Kidney tubule cell (primary cell): ENCODE measurements at regions not wholly inside any gene's neighbourhood (a gene's known extent, or its start where the extent isn't known, plus 50 kb on each side); places are given as distances from the start of the nearest gene placed in this dataset.
"Not testable (repeated sequence)": the region's sequence is repeated elsewhere in the genome, so short reads cannot be mapped to it uniquely, and the experiment has no call there.

Experiments
- DNase-seq: peaks from one replicate; pipeline ENCODE4 v3.0.0-alpha.2; 2018; ENCODE audit warnings: low spot score

DNA sequence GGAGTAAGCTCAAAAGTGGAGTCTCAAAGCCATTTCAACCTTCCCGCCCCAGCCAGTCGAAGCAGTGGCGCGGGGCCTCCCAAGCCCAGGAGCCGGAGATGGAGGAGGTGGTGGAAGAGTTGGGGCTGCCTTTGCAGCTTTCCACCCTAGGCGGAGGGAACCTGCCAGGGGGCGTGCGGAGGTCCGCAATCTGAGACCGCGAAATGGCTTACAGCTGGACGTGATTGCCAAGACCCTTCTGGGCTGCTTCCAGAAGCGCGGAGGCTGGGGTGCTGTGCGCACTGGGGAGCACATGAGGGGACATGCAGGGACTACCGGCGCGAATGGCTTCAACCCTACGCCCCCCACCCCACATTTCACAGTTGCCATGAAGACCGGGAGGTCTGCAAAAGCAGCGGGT is 86.2 kb downstream of the PRR15 start:
- no peak for DNase-seq

GRCh38 chr7:29651477-29651876 is 87.8 kb downstream of the PRR15 start:
- no peak for DNase-seq

GRCh38 chr7:29652556-29652955 is 88.9 kb downstream of the PRR15 start:
- no peak for DNase-seq

DNA sequence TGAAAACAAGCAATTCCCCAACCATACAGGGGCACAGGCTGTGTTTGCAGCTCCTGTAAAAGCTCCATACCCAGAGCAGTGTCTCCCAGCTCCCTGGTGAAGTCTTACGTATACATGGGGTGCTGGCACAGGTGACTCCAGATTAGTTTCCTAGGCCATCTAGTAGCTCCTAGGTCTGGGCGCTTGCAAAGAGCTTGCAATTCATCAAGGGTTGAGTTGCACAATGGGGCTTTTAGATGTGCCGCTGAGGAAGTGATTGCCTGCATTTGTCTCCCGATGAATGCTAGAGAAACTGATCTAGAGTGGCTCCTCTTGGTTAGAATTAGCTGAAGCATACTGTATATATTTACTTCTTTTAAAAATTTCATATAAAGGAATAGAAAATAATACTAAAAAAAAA is 90.7 kb downstream of the PRR15 start:
- DNase-seq: not testable (repeated sequence)

DNA sequence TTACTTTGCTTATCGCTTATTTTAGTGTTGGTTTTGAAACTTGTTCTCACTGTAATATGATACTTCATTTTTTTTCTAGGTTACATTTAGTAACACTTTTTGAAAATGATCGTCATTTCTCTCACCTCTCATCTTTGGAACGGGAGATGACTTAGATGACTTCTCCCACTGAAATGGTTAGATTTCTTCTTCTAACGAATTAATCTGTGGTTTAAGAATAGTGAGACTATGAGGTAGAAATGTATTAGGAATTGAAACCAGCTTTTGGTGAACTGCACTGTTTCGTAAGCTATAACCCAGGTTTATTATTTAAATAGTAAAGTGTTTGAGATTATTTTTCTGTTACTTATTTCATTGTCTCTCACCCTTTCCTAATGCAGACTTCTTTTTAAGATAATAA is 93.7 kb downstream of the PRR15 start:
- no peak for DNase-seq

GRCh38 chr7:29657856-29658255 is 94.2 kb downstream of the PRR15 start:
- DNase-seq: no peak

GRCh38 chr7:29659213-29659612 is 95.6 kb downstream of the PRR15 start:
- DNase-seq: not testable (repeated sequence)

- peak; percentile 77 for DNase-seq
These were observed 99.3 kb downstream of the PRR15 start for GRCh38 chr7:29662899-29663298.

GRCh38 chr7:29664999-29665398 is 101.4 kb downstream of the PRR15 start:
- not testable (repeated sequence) for DNase-seq

DNA sequence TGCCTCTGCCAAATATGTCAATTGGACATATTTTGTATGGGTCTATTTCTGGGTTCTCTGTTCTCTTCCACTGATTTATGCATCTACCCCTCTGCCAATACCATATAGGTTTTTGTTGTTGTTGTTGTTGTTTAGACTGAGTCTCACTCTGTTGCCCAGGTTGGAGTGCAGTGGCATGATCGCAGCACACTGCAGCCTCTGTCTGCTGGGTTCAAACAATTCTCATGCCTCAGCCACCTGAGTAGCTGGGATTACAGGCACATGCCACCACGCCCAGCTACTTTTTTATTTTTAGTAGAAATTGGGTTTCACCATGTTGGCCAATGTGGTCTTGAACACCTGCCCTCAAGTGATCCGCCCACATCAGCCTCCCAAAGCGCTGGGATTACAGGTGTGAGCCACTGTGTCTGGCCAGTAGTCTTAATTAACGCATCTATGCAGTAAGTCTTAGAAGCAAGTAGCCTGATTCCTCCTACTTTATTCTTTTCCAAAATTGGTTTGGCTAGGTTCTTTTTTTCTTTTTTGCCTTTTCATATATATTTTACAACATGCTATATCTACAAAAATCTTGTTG is 103.5 kb downstream of the PRR15 start:
- not testable (repeated sequence) for DNase-seq

DNA sequence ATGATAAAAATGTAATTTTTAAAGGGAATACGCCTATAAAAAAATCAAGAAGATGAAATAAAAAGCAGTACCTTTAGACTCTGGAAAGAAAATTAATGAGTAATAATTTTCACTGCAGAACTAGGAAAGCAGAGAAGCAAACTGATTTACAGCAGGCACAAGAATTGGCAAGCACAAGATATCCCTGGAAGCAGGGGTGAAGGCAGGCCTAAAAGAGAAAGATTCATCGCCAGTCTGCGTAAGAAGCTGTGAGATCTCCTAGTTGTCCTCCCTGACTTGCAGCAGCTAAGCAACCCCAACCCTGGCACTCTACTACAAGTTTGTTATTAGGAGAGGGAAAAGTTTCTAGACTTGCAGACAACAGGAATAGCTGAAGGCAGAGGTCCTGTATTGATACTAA is 107.7 kb downstream of the PRR15 start:
- DNase-seq: not testable (repeated sequence)

DNA sequence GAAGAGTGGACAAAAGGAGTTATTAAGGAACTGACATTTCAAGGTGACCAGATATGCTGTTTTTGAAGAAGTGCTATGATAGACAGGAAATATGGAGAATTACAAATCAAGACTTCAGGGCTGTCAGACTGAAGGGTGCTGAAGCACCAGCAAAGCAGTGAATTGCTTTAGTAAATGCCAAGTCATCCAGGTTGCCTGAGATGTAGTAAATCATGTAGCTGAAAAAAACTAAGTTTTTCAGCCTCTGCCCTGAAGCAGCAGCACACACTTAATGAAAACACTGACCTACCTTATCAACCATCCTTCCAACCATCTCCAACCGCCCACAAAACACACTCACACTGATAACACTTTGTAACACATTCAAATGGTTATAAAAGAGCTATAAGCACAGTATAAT is 110.0 kb downstream of the PRR15 start:
- DNase-seq: not testable (repeated sequence)

- DNase-seq: not testable (repeated sequence)
These were observed 111.0 kb downstream of the PRR15 start for GRCh38 chr7:29674626-29675025.

DNA sequence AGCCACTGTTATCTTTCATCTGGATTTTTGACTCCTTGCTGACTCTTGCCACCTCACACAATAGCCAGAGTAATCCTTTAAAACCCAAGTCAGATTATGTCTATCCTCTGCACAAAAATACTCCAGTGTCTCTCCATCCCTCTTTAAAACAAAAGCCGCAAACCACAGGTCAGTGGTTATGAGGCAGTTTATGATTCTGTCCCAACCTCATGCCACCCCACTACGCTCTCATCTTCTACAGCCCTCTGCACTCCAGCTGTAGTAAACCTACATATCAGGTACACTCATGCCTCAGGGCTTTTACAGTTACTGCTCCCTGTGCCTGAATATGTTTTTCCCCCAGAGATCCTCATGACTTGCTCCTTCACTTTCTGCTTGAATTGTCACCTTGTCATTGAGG is 113.6 kb downstream of the PRR15 start:
- not testable (repeated sequence) for DNase-seq

- not testable (repeated sequence) for DNase-seq
These were observed 116.3 kb downstream of the PRR15 start for GRCh38 chr7:29679963-29680362.

DNA sequence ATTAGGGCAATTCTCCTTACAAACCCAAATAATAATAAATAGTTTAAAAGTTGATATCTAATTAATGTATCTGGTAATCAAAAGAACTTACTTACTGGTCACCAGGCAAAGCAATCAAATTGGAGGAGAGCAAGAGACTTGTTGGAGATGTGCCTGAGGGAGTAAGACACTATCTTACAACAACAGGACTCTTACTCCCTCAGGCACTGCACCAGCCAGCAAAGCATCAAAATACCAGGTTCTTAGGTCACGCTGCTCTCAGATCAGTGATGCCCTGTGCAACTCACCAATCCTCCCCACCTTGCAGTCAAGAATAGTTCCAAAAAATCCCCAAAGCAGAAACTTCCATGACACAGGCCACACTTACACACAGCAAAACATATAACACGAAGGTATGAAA is 117.0 kb downstream of the PRR15 start:
- not testable (repeated sequence) for DNase-seq

DNA sequence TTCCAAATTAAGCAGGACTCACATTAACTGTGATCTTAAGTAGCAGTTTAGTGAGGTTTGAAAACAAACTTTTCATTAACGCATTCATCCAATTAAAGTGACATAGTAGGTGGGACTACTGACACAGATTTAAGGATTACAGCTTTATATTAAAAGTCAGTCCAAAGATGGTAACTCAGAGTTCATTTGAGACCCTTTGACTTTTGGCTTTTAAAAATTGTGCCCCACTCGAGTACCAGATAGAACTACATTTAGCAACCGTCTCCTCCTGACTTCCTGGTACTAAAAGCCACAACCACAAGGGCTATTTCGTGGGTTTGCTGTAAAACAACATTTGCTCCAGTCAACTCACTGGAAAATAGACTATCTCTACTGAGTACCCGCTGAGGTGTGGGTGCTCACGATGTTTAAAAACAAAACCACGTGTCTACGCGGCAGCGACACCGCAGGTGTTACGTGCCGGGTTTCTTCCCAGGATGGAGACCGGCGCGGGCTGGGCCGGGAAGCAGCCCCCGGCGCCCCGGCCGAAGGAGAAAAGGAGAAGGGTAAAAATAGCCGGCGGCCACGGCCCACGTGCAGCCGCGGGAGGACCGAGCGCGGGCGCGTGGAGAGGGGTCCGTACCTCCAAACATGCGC is 120.6 kb downstream of the PRR15 start:
- DNase-seq: peak; percentile 10

- DNase-seq: peak; percentile 82
These were observed 121.3 kb upstream of the WIPF3 start for GRCh38 chr7:29684787-29685650.

- DNase-seq: not testable (repeated sequence)
These were observed 120.5 kb upstream of the WIPF3 start for GRCh38 chr7:29685651-29686271.

- not testable (repeated sequence) for DNase-seq
These were observed 115.8 kb upstream of the WIPF3 start for GRCh38 chr7:29690510-29690909.

DNA sequence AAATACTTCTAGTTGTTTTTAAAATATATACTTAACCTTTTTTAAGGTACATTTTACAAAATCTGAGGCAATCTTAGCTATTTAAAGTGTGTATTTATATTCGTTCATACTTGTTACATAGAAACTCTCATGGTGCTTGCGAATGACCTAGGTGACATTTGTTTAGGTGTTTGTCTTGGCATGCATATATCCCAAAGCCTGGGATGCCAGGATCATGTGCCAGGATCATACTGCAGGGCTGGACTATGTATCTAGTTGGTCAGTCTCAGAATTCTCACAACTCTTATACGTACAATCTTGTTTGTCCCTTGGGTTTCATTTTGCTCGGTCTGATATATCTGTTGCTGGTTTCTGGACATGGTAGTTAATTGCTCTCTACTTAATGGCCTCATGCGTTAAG is 109.9 kb upstream of the WIPF3 start:
- not testable (repeated sequence) for DNase-seq

DNA sequence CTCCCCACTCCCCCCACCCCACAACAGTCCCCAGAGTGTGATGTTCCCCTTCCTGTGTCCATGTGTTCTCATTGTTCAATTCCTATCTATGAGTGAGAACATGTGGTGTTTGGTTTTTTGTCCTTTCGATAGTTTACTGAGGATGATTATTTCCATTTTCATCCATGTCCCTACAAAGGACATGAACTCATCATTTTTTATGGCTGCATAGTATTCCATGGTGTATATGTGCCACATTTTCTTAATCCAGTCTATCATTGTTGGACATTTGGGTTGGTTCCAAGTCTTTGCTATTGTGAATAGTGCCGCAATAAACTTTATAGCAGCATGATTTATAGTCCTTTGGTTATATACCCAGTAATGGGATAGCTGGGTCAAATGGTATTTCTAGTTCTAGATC is 106.6 kb upstream of the WIPF3 start:
- DNase-seq: not testable (repeated sequence)

- DNase-seq: not testable (repeated sequence)
These were observed 104.8 kb upstream of the WIPF3 start for GRCh38 chr7:29701540-29701939.
